Suprapubic skin (tissue), 4 donors: ENCODE measurements at regions not wholly inside any gene's neighbourhood (a gene's known extent, or its start where the extent isn't known, plus 50 kb on each side); places are given as distances from the start of the nearest gene placed in this dataset.

Experiments
- DNase-seq, 2 donors: peaks; one replicate each; pipeline ENCODE4 v3.0.0-alpha.2; 2019; ENCODE audit warnings: low spot score in 2 of 2
- H3K27ac ChIP-seq: fragments of 200-600 bp; sonication (generic); one replicate; pipeline ENCODE4 v1.5.1; 2019
- H3K27me3 ChIP-seq: fragments of 200-600 bp; sonication (generic); one replicate; pipeline ENCODE4 v1.5.1; 2019
- H3K36me3 ChIP-seq: fragments of 200-600 bp; sonication (generic); one replicate; pipeline ENCODE4 v1.5.1; 2019
- H3K4me1 ChIP-seq: fragments of 200-600 bp; sonication (generic); one replicate; pipeline ENCODE4 v1.5.1; 2019
- H3K4me3 ChIP-seq: fragments of 200-600 bp; sonication (generic); one replicate; pipeline ENCODE4 v1.5.1; 2019; ENCODE audit warnings: mild to moderate bottlenecking
- H3K9me3 ChIP-seq: fragments of 200-600 bp; sonication (generic); one replicate; pipeline ENCODE4 v1.5.1; 2019
- CTCF ChIP-seq, 2 donors: fragments of 200-600 bp in 1 of 2; fragments of 450-650 bp in 1 of 2; sonication (generic) in 1 of 2; IDR thresholded peaks; one replicate each; pipeline ENCODE4 v1.5.1; 2016 to 2019; ENCODE audit warnings: antibody characterized with exemption in 2 of 2, mild to moderate bottlenecking in 1 of 2, moderate library complexity in 1 of 2
- EP300 ChIP-seq: sonication (generic); formaldehyde crosslinking; IDR thresholded peaks from one replicate; pipeline ENCODE4 v1.6.1; 2017; ENCODE audit warnings: antibody characterized with exemption
- POLR2A ChIP-seq, 2 donors: fragments of 450-650 bp; IDR thresholded peaks; one replicate each; pipeline ENCODE4 v1.6.1; 2017; ENCODE audit warnings: antibody characterized with exemption in 2 of 2, mild to moderate bottlenecking in 2 of 2, moderate library complexity in 2 of 2
- POLR2AphosphoS5 ChIP-seq, 3 donors: sonication (generic); formaldehyde crosslinking; IDR thresholded peaks; one replicate each; pipeline ENCODE4 v1.6.1; 2017; ENCODE audit warnings: antibody characterized with exemption in 3 of 3
- WGBS: methylation state at CpG from one replicate; pipeline ENCODE4 v1.1.5; 2018; 5-methylcytosine and 5-hydroxymethylcytosine counted together

- 42% methylated on average over 1 of the region's 1 CpG for WGBS
- no peak overlapping the region for H3K27ac ChIP-seq
Measured at GRCh38 chr4:37109756-37110155, 134.8 kb upstream of the NWD2 start.

GRCh38 chr4:37124800-37125199 lies 119.7 kb upstream of the NWD2 start:
- Histone ChIP-seq H3K27me3 (no peaks in the 10 kb centered on the region), H3K4me3 (no peak overlapping the region), H3K27ac (no peak overlapping the region), H3K9me3 (no peaks in the 10 kb centered on the region), H3K36me3 (no peaks in the 10 kb centered on the region), H3K4me1 (no peaks in the 10 kb centered on the region)
- no peak for DNase-seq
- no peak for TF ChIP-seq POLR2A (IDR thresholded peaks at IDR 0.05)
- no peak for TF ChIP-seq EP300
- no peak for TF ChIP-seq CTCF (IDR thresholded peaks at IDR 0.05)
- TF ChIP-seq POLR2AphosphoS5 (IDR thresholded peaks at IDR 0.05) = no peak
- WGBS = 49% methylated on average over 4 of the region's 4 CpGs

More at GRCh38 chr4:37109756-37110155, 134.8 kb upstream of the NWD2 start:
- H3K27me3 ChIP-seq = no peaks in the 10 kb centered on the region
- H3K36me3 ChIP-seq = no peaks in the 10 kb centered on the region
- TF ChIP-seq POLR2A (IDR thresholded peaks at IDR 0.05) (no peak), POLR2AphosphoS5 (IDR thresholded peaks at IDR 0.05) (no peak), EP300 (no peak), CTCF (IDR thresholded peaks at IDR 0.05) (no peak)
- no peaks in the 10 kb centered on the region for H3K9me3 ChIP-seq
- DNase-seq = no peak
- no peaks in the 10 kb centered on the region for H3K4me1 ChIP-seq
- H3K4me3 ChIP-seq = no peak overlapping the region

GRCh38 chr4:37126051-37126450 lies 118.5 kb upstream of the NWD2 start:
- Histone ChIP-seq H3K27ac (no peak overlapping the region), H3K4me3 (no peak overlapping the region), H3K36me3 (no peaks in the 10 kb centered on the region), H3K27me3 (no peaks in the 10 kb centered on the region), H3K4me1 (no peaks in the 10 kb centered on the region), H3K9me3 (no peaks in the 10 kb centered on the region)
- TF ChIP-seq POLR2A (IDR thresholded peaks at IDR 0.05) = no peak
- no peak for TF ChIP-seq CTCF (IDR thresholded peaks at IDR 0.05)
- no peak for TF ChIP-seq EP300
- TF ChIP-seq POLR2AphosphoS5 (IDR thresholded peaks at IDR 0.05) = no peak
- no peak for DNase-seq

GRCh38 chr4:37130465-37130864 lies 114.1 kb upstream of the NWD2 start:
- Histone ChIP-seq H3K4me3 (no peak overlapping the region), H3K9me3 (no peaks in the 10 kb centered on the region), H3K27me3 (no peaks in the 10 kb centered on the region), H3K36me3 (no peaks in the 10 kb centered on the region), H3K4me1 (no peaks in the 10 kb centered on the region), H3K27ac (no peak overlapping the region)
- 44% methylated on average over 2 of the region's 2 CpGs for WGBS
- TF ChIP-seq POLR2AphosphoS5 (IDR thresholded peaks at IDR 0.05) (no peak), POLR2A (IDR thresholded peaks at IDR 0.05) (no peak), EP300 (no peak), CTCF (IDR thresholded peaks at IDR 0.05) (no peak)
- no peak for DNase-seq

- Histone ChIP-seq H3K36me3 (no peaks in the 10 kb centered on the region), H3K27ac (no peak overlapping the region), H3K4me3 (no peak overlapping the region), H3K4me1 (no peaks in the 10 kb centered on the region), H3K9me3 (no peaks in the 10 kb centered on the region), H3K27me3 (no peaks in the 10 kb centered on the region)
- TF ChIP-seq EP300 (no peak), POLR2AphosphoS5 (IDR thresholded peaks at IDR 0.05) (no peak), POLR2A (IDR thresholded peaks at IDR 0.05) (no peak), CTCF (IDR thresholded peaks at IDR 0.05) (no peak)
- DNase-seq = no peak
Measured at GRCh38 chr4:37132351-37132974, 112.1 kb upstream of the NWD2 start.
